Hepatocyte (in vitro differentiated cells): ENCODE measurements at regions not wholly inside any gene's neighbourhood (a gene's known extent, or its start where the extent isn't known, plus 50 kb on each side); places are given as distances from the start of the nearest gene placed in this dataset.

Experiments
- EZH2phosphoT487 ChIP-seq: fragments of 200-600 bp; sonication (generic); IDR thresholded peaks from one replicate; pipeline ENCODE4 v1.6.1; 2018; ENCODE audit warnings: antibody characterized with exemption, mild to moderate bottlenecking, low read depth, moderate library complexity; ENCODE audit not compliant: unreplicated experiment, severe bottlenecking
- TF ChIP-seq, protein P1 (sequence below): fragments of 200-600 bp; sonication (generic); IDR thresholded peaks from 2 replicates; pipeline ENCODE4 v1.5.1; 2016; ENCODE audit warnings: antibody characterized with exemption, mild to moderate bottlenecking; ENCODE audit not compliant: poor library complexity

DNA sequence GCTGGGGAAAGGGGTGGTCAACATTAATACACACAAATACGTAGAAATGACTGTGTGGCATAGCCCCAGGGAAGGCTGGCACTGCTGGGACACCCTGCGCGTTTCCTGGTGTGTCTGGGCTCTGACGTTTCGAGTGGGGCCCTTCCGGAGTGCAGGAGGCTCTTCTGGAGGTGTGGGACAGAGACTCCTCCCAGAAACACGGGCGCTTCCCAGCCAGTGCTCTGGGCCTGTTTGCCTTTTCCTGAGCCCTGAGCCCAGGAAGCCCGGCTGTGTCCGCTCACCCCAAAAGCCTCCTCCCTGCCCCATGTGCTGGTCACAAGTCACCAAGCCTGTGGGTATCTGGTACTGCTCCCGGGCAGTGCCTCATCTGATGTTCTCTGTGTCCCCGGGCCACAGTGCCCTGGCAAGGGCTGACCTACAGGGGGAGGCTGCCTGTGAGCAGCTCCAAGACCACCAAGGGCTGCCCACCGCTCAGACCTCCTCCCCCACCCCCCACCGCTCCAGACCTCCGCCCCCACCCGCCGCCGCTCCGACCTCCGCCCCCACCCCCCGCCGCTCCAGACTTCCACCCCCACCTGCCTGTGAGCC is 1133.3 kb downstream of the BRD1 start:
- TF ChIP-seq, protein P1, sequence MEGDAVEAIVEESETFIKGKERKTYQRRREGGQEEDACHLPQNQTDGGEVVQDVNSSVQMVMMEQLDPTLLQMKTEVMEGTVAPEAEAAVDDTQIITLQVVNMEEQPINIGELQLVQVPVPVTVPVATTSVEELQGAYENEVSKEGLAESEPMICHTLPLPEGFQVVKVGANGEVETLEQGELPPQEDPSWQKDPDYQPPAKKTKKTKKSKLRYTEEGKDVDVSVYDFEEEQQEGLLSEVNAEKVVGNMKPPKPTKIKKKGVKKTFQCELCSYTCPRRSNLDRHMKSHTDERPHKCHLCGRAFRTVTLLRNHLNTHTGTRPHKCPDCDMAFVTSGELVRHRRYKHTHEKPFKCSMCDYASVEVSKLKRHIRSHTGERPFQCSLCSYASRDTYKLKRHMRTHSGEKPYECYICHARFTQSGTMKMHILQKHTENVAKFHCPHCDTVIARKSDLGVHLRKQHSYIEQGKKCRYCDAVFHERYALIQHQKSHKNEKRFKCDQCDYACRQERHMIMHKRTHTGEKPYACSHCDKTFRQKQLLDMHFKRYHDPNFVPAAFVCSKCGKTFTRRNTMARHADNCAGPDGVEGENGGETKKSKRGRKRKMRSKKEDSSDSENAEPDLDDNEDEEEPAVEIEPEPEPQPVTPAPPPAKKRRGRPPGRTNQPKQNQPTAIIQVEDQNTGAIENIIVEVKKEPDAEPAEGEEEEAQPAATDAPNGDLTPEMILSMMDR: no peak
- no peak for TF ChIP-seq EZH2phosphoT487
